ENCODE measurements at regions not wholly inside any gene's neighbourhood (a gene's known extent, or its start where the extent isn't known, plus 50 kb on each side); places are given as distances from the start of the nearest gene placed in this dataset.

DNA sequence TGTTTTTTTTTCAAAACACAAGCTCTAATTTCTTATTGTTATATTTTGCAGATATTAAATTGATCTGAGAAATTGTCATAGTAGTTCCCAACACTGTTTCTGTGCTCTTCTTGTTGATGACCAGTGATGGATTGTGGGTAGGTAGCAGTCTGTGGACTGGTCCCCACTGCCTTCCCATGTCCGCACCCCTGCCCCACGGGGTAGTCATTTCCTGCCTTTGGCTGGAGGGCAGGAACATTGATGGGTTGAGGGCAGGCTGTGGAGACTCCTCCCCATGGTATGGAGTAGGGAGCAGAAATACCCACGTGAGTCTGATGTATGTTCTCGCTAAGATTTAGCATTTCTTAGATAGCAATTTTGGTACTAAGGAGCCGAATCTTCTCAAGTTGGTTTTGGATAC is 762.0 kb downstream of the CDH8 start:
- TF ChIP-seq RAD21 (IDR thresholded peaks at IDR 0.05; ENCODE audit: low read depth) (no peak), ZBTB7A (IDR thresholded peaks at IDR 0.05; ENCODE audit: low read depth) (no peak), YY1 (IDR thresholded peaks at IDR 0.05; ENCODE audit: low read depth) (no peak), EP300 (IDR thresholded peaks at IDR 0.05; ENCODE audit: borderline replicate concordance) (no peak), TAF1 (IDR thresholded peaks at IDR 0.05; ENCODE audit: low read depth) (no peak), CEBPB (IDR thresholded peaks at IDR 0.05) (no peak), NFIC (IDR thresholded peaks at IDR 0.05) (no peak), TEAD4 (IDR thresholded peaks at IDR 0.05) (no peak), CREB1 (IDR thresholded peaks at IDR 0.05; ENCODE audit: low read depth) (no peak), EGR1 (IDR thresholded peaks at IDR 0.05) (no peak)
- TF ChIP-seq, protein P1, sequence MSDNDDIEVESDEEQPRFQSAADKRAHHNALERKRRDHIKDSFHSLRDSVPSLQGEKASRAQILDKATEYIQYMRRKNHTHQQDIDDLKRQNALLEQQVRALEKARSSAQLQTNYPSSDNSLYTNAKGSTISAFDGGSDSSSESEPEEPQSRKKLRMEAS (IDR thresholded peaks at IDR 0.05), result no peak
- TF ChIP-seq, protein P2, sequence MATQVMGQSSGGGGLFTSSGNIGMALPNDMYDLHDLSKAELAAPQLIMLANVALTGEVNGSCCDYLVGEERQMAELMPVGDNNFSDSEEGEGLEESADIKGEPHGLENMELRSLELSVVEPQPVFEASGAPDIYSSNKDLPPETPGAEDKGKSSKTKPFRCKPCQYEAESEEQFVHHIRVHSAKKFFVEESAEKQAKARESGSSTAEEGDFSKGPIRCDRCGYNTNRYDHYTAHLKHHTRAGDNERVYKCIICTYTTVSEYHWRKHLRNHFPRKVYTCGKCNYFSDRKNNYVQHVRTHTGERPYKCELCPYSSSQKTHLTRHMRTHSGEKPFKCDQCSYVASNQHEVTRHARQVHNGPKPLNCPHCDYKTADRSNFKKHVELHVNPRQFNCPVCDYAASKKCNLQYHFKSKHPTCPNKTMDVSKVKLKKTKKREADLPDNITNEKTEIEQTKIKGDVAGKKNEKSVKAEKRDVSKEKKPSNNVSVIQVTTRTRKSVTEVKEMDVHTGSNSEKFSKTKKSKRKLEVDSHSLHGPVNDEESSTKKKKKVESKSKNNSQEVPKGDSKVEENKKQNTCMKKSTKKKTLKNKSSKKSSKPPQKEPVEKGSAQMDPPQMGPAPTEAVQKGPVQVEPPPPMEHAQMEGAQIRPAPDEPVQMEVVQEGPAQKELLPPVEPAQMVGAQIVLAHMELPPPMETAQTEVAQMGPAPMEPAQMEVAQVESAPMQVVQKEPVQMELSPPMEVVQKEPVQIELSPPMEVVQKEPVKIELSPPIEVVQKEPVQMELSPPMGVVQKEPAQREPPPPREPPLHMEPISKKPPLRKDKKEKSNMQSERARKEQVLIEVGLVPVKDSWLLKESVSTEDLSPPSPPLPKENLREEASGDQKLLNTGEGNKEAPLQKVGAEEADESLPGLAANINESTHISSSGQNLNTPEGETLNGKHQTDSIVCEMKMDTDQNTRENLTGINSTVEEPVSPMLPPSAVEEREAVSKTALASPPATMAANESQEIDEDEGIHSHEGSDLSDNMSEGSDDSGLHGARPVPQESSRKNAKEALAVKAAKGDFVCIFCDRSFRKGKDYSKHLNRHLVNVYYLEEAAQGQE (IDR thresholded peaks at IDR 0.05; ENCODE audit: low read depth), result no peak
- TF ChIP-seq, protein P3, sequence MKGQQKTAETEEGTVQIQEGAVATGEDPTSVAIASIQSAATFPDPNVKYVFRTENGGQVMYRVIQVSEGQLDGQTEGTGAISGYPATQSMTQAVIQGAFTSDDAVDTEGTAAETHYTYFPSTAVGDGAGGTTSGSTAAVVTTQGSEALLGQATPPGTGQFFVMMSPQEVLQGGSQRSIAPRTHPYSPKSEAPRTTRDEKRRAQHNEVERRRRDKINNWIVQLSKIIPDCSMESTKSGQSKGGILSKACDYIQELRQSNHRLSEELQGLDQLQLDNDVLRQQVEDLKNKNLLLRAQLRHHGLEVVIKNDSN (IDR thresholded peaks at IDR 0.05), result no peak
